Stimulated activated CD8-positive, alpha-beta memory T cell treated with anti-CD3 and anti-CD28 coated beads, Interleukin-4, amount 100 ng/mL, for 48 hours (primary cell): ENCODE measurements at regions not wholly inside any gene's neighbourhood (a gene's known extent, or its start where the extent isn't known, plus 50 kb on each side); places are given as distances from the start of the nearest gene placed in this dataset.
A peak's percentile ranks its signal among the peaks of the same experiment; 100 is the strongest.

Experiments
- DNase-seq: peaks from one replicate; pipeline ENCODE4 v3.0.0-alpha.2; 2020

- no peak for DNase-seq
Measured at GRCh38 chr12:92574911-92575570, 127.7 kb upstream of the PLEKHG7 start.

- DNase-seq, result no peak
Measured at GRCh38 chr12:92574051-92574783, 128.6 kb upstream of the PLEKHG7 start.

- DNase-seq, result no peak
Measured at GRCh38 chr12:92573104-92573503, 129.7 kb upstream of the PLEKHG7 start.

GRCh38 chr12:92571844-92572543 is 130.8 kb upstream of the PLEKHG7 start:
- DNase-seq, result no peak

- DNase-seq, result no peak
Measured at GRCh38 chr12:92571169-92571568, 131.6 kb upstream of the PLEKHG7 start.

- DNase-seq, result peak; percentile 53
Measured at GRCh38 chr12:92570056-92570753, 132.6 kb upstream of the PLEKHG7 start.

GRCh38 chr12:92568691-92569090 is 134.1 kb upstream of the PLEKHG7 start:
- no peak for DNase-seq

- DNase-seq, result no peak
Measured at GRCh38 chr12:92566448-92567019, 136.3 kb upstream of the PLEKHG7 start.

- DNase-seq, result no peak
Measured at GRCh38 chr12:92563819-92564218, 139.0 kb upstream of the PLEKHG7 start.

- no peak for DNase-seq
Measured at GRCh38 chr12:92562063-92562734, 140.6 kb upstream of the PLEKHG7 start.

- no peak for DNase-seq
Measured at GRCh38 chr12:92561543-92561899, 141.3 kb upstream of the PLEKHG7 start.

GRCh38 chr12:92560713-92561542 is 141.9 kb upstream of the PLEKHG7 start:
- DNase-seq, result no peak

GRCh38 chr12:92558806-92559205 is 144.0 kb upstream of the PLEKHG7 start:
- no peak for DNase-seq

- DNase-seq, result no peak
Measured at GRCh38 chr12:92558215-92558773, 144.5 kb upstream of the PLEKHG7 start.

GRCh38 chr12:92557422-92557724 is 145.4 kb upstream of the PLEKHG7 start:
- DNase-seq, result no peak

- DNase-seq, result no peak
Measured at GRCh38 chr12:92556637-92557421, 146.0 kb upstream of the PLEKHG7 start.

- no peak for DNase-seq
Measured at GRCh38 chr12:92556141-92556540, 146.6 kb upstream of the PLEKHG7 start.

GRCh38 chr12:92554158-92555073 is 148.4 kb upstream of the PLEKHG7 start:
- DNase-seq, result no peak

- no peak for DNase-seq
Measured at GRCh38 chr12:92553389-92553788, 149.4 kb upstream of the PLEKHG7 start.
